ENCODE measurements at regions not wholly inside any gene's neighbourhood (a gene's known extent, or its start where the extent isn't known, plus 50 kb on each side); places are given as distances from the start of the nearest gene placed in this dataset.

- no peaks in the 10 kb centered on the region for H3K36me3 ChIP-seq (replicated peaks)
- no peaks in the 10 kb centered on the region for H3K27me3 ChIP-seq (replicated peaks)
- no peak for DNase-seq
- H3K4me3 ChIP-seq (ENCODE audit: low read depth, low read length): no peak overlapping the region
- no peak overlapping the region for H3K27ac ChIP-seq
- in situ Hi-C loops (cut with HindIII; ENCODE audit: low pct_ligation_motif_present, low sequenced_read_pairs): no loop called here
- no peak for TF ChIP-seq CTCF (IDR thresholded peaks at IDR 0.05; ENCODE audit: low read depth, low read length, missing control alignments)
Observed at GRCh38 chr6:164243012-164243610, 828.6 kb downstream of the QKI start.

GRCh38 chr6:164230804-164231203 lies 816.3 kb downstream of the QKI start:
- TF ChIP-seq CTCF (IDR thresholded peaks at IDR 0.05; ENCODE audit: low read depth, low read length, missing control alignments): no peak
- no peak overlapping the region for H3K27ac ChIP-seq

GRCh38 chr6:164230259-164230658 lies 815.7 kb downstream of the QKI start:
- TF ChIP-seq CTCF (IDR thresholded peaks at IDR 0.05; ENCODE audit: low read depth, low read length, missing control alignments): no peak
- Histone ChIP-seq H3K36me3 (replicated peaks) (no peaks in the 10 kb centered on the region), H3K4me3 (ENCODE audit: low read depth, low read length) (no peak overlapping the region), H3K27me3 (replicated peaks) (no peaks in the 10 kb centered on the region), H3K27ac (no peak overlapping the region)
- in situ Hi-C loops (cut with HindIII; ENCODE audit: low pct_ligation_motif_present, low sequenced_read_pairs): no loop called here
- DNase-seq: no peak

More at GRCh38 chr6:164230804-164231203, 816.3 kb downstream of the QKI start:
- no peaks in the 10 kb centered on the region for H3K27me3 ChIP-seq (replicated peaks)
- in situ Hi-C loops (cut with HindIII; ENCODE audit: low pct_ligation_motif_present, low sequenced_read_pairs): no loop called here
- DNase-seq: no peak
- H3K4me3 ChIP-seq (ENCODE audit: low read depth, low read length): no peak overlapping the region
- H3K36me3 ChIP-seq (replicated peaks): no peaks in the 10 kb centered on the region

- TF ChIP-seq CTCF (IDR thresholded peaks at IDR 0.05; ENCODE audit: low read depth, low read length, missing control alignments): no peak
- no peak overlapping the region for H3K4me3 ChIP-seq (ENCODE audit: low read depth, low read length)
- H3K27ac ChIP-seq: no peak overlapping the region
- no peak for DNase-seq
- in situ Hi-C loops (cut with HindIII; ENCODE audit: low pct_ligation_motif_present, low sequenced_read_pairs): no loop called here
- no peaks in the 10 kb centered on the region for H3K36me3 ChIP-seq (replicated peaks)
- no peaks in the 10 kb centered on the region for H3K27me3 ChIP-seq (replicated peaks)
Observed at GRCh38 chr6:164229716-164230115, 815.2 kb downstream of the QKI start.

GRCh38 chr6:164227952-164228522 lies 813.5 kb downstream of the QKI start:
- no peak for TF ChIP-seq CTCF (IDR thresholded peaks at IDR 0.05; ENCODE audit: low read depth, low read length, missing control alignments)
- Histone ChIP-seq H3K27me3 (replicated peaks) (no peaks in the 10 kb centered on the region), H3K36me3 (replicated peaks) (no peaks in the 10 kb centered on the region), H3K4me3 (ENCODE audit: low read depth, low read length) (no peak overlapping the region), H3K27ac (no peak overlapping the region)
- no peak for DNase-seq
- in situ Hi-C loops (cut with HindIII; ENCODE audit: low pct_ligation_motif_present, low sequenced_read_pairs): no loop called here

- Histone ChIP-seq H3K36me3 (replicated peaks) (no peaks in the 10 kb centered on the region), H3K4me3 (ENCODE audit: low read depth, low read length) (no peak overlapping the region), H3K27me3 (replicated peaks) (no peaks in the 10 kb centered on the region), H3K27ac (no peak overlapping the region)
- TF ChIP-seq CTCF (IDR thresholded peaks at IDR 0.05; ENCODE audit: low read depth, low read length, missing control alignments): no peak
- DNase-seq: no peak
- in situ Hi-C loops (cut with HindIII; ENCODE audit: low pct_ligation_motif_present, low sequenced_read_pairs): no loop called here
Observed at GRCh38 chr6:164216839-164217238, 802.3 kb downstream of the QKI start.

All from brain microvascular endothelial cell (primary cell).